Panc1 (cell line): ENCODE measurements at regions not wholly inside any gene's neighbourhood (a gene's known extent, or its start where the extent isn't known, plus 50 kb on each side); places are given as distances from the start of the nearest gene placed in this dataset.

Source experiments
- ATAC-seq: fragments of 200-7000 bp; cut with Tn5 transposase; 2 replicates; pipeline ENCODE4 v1.9.1; 2020; ENCODE audit warnings: mild to moderate bottlenecking, moderate library complexity
- BruUV-seq: library from RNA; stranded (reverse); fragments of 400-500 nt; replicated peaks from 2 replicates; lab custom pipeline; 2021; lab: Mats Ljungman, UMichigan
- CTCF ChIA-PET: fragments of 300-600 bp; sonication (Branson Sonifier 250); formaldehyde crosslinking; loops from one replicate; lab custom pipeline; 2022; ENCODE audit warnings: antibody characterized with exemption; lab: Charles Lee
- POLR2A ChIA-PET: fragments of 300-600 bp; sonication (Branson Sonifier 250); formaldehyde crosslinking; loops from one replicate; lab custom pipeline; 2022; ENCODE audit warnings: antibody characterized with exemption; lab: Charles Lee
- DNase-seq: peaks from one replicate; pipeline ENCODE4 v3.0.0-alpha.2; 2010; ENCODE audit warnings: low read depth, low spot score
- H3K27ac ChIP-seq: 2 replicates; pipeline ENCODE4 v1.5.1; 2011; ENCODE audit warnings: mild to moderate bottlenecking, low read length, inconsistent platforms
- H3K27me3 ChIP-seq: fragments of 200-500 bp; sonication (Bioruptor generic); 2 replicates; pipeline ENCODE4 v1.6.0; 2014; ENCODE audit warnings: low read length, inconsistent platforms; ENCODE audit not compliant: control insufficient read depth, insufficient read depth
- H3K36me3 ChIP-seq: fragments of 200-500 bp; sonication (Bioruptor generic); 2 replicates; pipeline ENCODE4 v1.5.1; 2014; ENCODE audit warnings: inconsistent platforms, mild to moderate bottlenecking, low read length, moderate library complexity; ENCODE audit not compliant: control insufficient read depth, insufficient read depth
- H3K4me1 ChIP-seq: 2 replicates; pipeline ENCODE4 v1.5.1; 2011; ENCODE audit warnings: inconsistent platforms, mild to moderate bottlenecking, low read length, moderate library complexity; ENCODE audit not compliant: control insufficient read depth, insufficient read depth
- H3K4me3 ChIP-seq, 2 experiments: 2 replicates each; pipeline ENCODE4 v1.5.1; 2011 to 2012; ENCODE audit warnings: low read depth in 2 of 2, low read length in 2 of 2, mild to moderate bottlenecking in 2 of 2, inconsistent platforms in 1 of 2, moderate library complexity in 1 of 2
- H3K9me3 ChIP-seq: fragments of 200-500 bp; sonication (Bioruptor generic); 2 replicates; pipeline ENCODE4 v1.5.1; 2014; ENCODE audit warnings: low read depth, mild to moderate bottlenecking, inconsistent platforms, low read length, moderate library complexity; ENCODE audit not compliant: control insufficient read depth, insufficient read depth
- CTCF ChIP-seq: fragments of 450-650 bp; IDR thresholded peaks from 2 replicates; pipeline ENCODE4 v1.5.1; 2017; ENCODE audit warnings: mild to moderate bottlenecking
- POLR2AphosphoS5 ChIP-seq: IDR thresholded peaks from 2 replicates; pipeline ENCODE4 v1.6.1; 2012; ENCODE audit warnings: mild to moderate bottlenecking, low read depth, low read length, moderate library complexity
- REST ChIP-seq, 2 experiments: IDR thresholded peaks; 2 replicates each; pipeline ENCODE4 v1.6.1; 2011 to 2012; ENCODE audit warnings: low read depth in 2 of 2, control low read depth in 1 of 2, low read length in 1 of 2, mild to moderate bottlenecking in 1 of 2, moderate library complexity in 1 of 2; ENCODE audit not compliant: insufficient read depth in 1 of 2
- SIN3A ChIP-seq: IDR thresholded peaks from 2 replicates; pipeline ENCODE4 v1.6.1; 2012; ENCODE audit warnings: low read depth, mild to moderate bottlenecking, low read length, moderate library complexity, borderline replicate concordance; ENCODE audit not compliant: insufficient read depth
- TCF7L2 ChIP-seq: IDR thresholded peaks from 2 replicates; pipeline ENCODE4 v1.6.1; 2011; ENCODE audit warnings: mild to moderate bottlenecking, low read depth, low read length, inconsistent platforms
- in situ Hi-C: cut with HindIII; loops from 2 replicates; pipeline ENCODE4 v1.10.0; 2016; ENCODE audit warnings: low sequenced_read_pairs, low pct_unique_long_range_greater_than_20kb
- intact Hi-C: fragments of 100-400 bp; cut with micrococcal nuclease; formaldehyde crosslinking; loops from one replicate; pipeline ENCODE4 v1.10.0; 2022; ENCODE audit not compliant: unreplicated experiment

GRCh38 chr9:82356131-82356530 is 367.6 kb downstream of the SPATA31D1 start:
- DNase-seq (no peak), ATAC-seq (no peak)
- Histone ChIP-seq H3K27me3 (no peaks in the 10 kb centered on the region), H3K9me3 (no peaks in the 10 kb centered on the region), H3K4me3 (no peak overlapping the region), H3K36me3 (no peaks in the 10 kb centered on the region), H3K4me1 (no peaks in the 10 kb centered on the region), H3K27ac (no peak overlapping the region)
- TF ChIP-seq CTCF (no peak), POLR2AphosphoS5 (no peak), SIN3A (no peak), REST (IDR thresholded peaks at IDR 0.05; ENCODE audit: insufficient read depth in 1 of 2, low read depth in 2 of 2, low read length in 1 of 2) (no peak), TCF7L2 (no peak)
- in situ Hi-C loops = no loop called here
- POLR2A ChIA-PET = no interaction called here
- intact Hi-C loops = no loop called here
- BruUV-seq = no TSS peak
- CTCF ChIA-PET = no interaction called here

GRCh38 chr9:82356871-82357270 is 368.3 kb downstream of the SPATA31D1 start:
- Histone ChIP-seq H3K27me3 (no peaks in the 10 kb centered on the region), H3K27ac (no peak overlapping the region), H3K4me3 (no peak overlapping the region), H3K9me3 (no peaks in the 10 kb centered on the region), H3K4me1 (no peaks in the 10 kb centered on the region), H3K36me3 (no peaks in the 10 kb centered on the region)
- intact Hi-C loops = no loop called here
- BruUV-seq = no TSS peak
- ATAC-seq (no peak), DNase-seq (no peak)
- in situ Hi-C loops = no loop called here
- CTCF ChIA-PET = no interaction called here
- POLR2A ChIA-PET = no interaction called here
- TF ChIP-seq REST (IDR thresholded peaks at IDR 0.05; ENCODE audit: insufficient read depth in 1 of 2, low read depth in 2 of 2, low read length in 1 of 2) = no peak
- TF ChIP-seq POLR2AphosphoS5 = no peak
- TF ChIP-seq SIN3A = no peak
- no peak for TF ChIP-seq TCF7L2
- TF ChIP-seq CTCF = no peak
